Activated naive CD4-positive, alpha-beta T cell treated with anti-CD3 and anti-CD28 coated beads, Interleukin-2, amount 50 U/mL, for 72 hours (primary cell): ENCODE measurements at regions not wholly inside any gene's neighbourhood (a gene's known extent, or its start where the extent isn't known, plus 50 kb on each side); places are given as distances from the start of the nearest gene placed in this dataset.
"Not testable (repeated sequence)": the region's sequence is repeated elsewhere in the genome, so short reads cannot be mapped to it uniquely, and the experiment has no call there.

Experiments used
- ATAC-seq, 2 donors: fragments of 150-1000 bp; cut with Tn5 transposase; 2 replicates each; pipeline ENCODE4 v1.10.0; 2021; ENCODE audit warnings: mild to moderate bottlenecking in 2 of 2, moderate library complexity in 2 of 2
- DNase-seq, 2 donors: peaks; one replicate each; pipeline ENCODE4 v3.0.0; 2021 to 2022; ENCODE audit warnings: low spot score in 2 of 2
- H3K27ac Mint-ChIP-seq, 2 donors: one replicate each; pipeline ENCODE4 v1.8.0; 2022; ENCODE audit warnings: mild to moderate bottlenecking in 2 of 2, mixed read lengths in 2 of 2
- H3K36me3 Mint-ChIP-seq, 2 donors: one replicate each; pipeline ENCODE4 v1.8.0; 2022; ENCODE audit warnings: mixed read lengths in 2 of 2
- H3K9me3 Mint-ChIP-seq, 2 donors: one replicate each; pipeline ENCODE4 v1.8.0; 2022; ENCODE audit warnings: mixed read lengths in 2 of 2

DNA sequence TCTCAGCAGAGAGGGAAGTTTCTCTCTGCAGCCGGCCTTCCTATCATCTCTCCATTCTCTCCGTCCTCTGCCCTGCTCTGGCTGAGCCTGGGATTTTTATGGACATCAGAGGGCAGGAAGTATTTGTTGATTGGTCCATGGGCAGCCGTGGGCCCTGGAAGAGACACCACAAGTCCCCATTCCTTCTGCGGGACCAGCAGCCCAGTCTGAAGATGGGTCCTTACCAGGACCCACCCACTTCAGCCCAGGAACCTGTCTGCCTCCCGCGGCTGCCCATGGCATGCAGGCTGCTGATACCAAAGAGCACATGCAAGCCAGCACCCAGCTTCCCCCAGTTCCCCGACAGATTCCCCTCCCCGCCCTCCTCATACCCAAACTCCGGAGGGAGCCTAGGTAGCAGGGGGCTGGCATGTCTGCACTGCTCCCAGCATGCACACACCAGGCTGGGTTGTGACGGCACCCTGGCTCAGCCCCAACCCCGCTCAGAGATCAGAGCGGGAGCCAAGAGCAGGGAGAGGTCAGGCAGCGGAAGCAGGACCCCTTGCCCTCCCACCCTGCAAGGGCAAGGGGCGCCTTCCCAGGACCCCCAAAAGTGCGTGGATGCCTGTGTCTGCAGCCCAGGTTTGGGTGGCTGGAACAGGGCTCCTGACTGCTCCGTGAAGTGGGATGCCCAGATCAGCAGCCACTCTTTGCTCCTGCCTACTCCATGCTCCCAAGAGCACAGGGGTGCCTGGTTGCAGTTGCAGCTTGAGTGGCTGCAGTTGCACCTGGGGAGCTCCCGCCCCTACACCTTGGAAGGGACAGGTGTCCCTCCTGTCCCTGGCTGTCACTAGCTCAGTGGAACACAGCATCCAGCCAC lies 538.6 kb upstream of the POT1 start:
- no peak for ATAC-seq
- DNase-seq = no peak
- no peaks in the 10 kb centered on the region for H3K36me3 Mint-ChIP-seq
- H3K27ac Mint-ChIP-seq = no peak overlapping the region
- peaks cover 5 to 14% of the 10 kb centered on the region in 2 donors for H3K9me3 Mint-ChIP-seq

DNA sequence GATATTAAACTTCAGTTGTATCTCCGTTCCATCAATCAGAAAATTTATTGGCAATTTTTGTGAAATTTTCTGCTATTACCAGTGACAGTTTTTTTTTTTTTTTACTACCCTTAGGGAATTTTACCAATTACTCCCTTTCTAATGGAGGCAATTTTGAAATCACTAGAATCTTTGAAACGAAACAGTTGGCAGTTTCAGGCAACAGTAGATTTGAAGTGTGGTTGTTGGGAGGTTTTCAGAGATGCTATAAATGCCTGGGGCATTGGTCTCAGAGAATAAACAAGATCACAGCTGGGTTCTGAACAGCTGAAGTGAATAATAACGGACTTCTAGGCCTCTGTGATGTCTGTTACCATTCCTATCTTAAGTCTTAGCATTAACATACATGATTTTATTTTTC lies 535.9 kb upstream of the POT1 start:
- no peak for ATAC-seq
- Mint-ChIP-seq H3K9me3 (peaks cover 9 to 13% of the 10 kb centered on the region in 2 donors), H3K27ac (no peak overlapping the region), H3K36me3 (no peaks in the 10 kb centered on the region)
- DNase-seq = no peak

DNA sequence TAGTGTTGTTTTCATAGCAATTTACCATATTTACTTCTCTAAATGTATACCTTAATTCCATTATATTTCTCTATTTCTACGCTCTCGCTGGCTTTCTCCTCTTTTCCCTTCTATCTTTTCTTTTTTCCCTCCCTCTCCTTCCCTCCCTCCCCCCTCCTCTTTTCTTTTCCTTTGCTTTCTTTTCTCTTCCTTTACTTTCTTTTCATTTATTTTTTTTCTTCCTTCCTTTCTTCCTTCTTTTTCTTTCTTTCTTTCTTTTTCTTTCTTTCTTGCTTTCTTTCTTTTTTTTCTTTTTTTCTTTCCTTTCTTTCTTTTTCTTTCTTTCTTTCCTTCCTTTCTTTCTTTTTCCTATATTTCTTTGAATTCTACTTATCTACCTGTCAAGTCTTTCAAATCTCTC lies 533.0 kb upstream of the POT1 start:
- H3K36me3 Mint-ChIP-seq = peaks cover 5 to 6% of the 10 kb centered on the region in 2 donors
- H3K9me3 Mint-ChIP-seq = peaks cover 11 to 18% of the 10 kb centered on the region in 2 donors
- no peak overlapping the region for H3K27ac Mint-ChIP-seq
- ATAC-seq (no peak), DNase-seq (no peak)

DNA sequence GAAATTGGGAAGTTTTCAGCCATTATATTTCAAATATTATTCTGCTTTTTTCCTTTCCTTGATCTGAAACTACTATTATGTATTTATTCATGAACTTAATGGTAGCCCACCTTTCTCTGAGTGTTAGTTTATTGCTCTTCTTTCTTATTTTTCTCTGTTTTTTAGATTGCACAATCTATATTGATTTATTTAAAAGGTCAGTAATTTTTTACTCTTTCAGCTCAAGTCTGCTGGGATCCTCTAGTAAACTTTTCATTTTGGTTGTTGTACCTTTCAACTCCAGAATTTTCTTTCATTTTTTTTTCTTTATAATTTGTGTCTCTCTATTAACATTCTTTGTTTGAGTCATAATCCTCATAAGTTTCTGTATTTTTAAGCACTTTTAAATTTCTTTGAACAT lies 529.4 kb upstream of the POT1 start:
- no peak for DNase-seq
- Mint-ChIP-seq H3K36me3 (peaks cover 6 to 12% of the 10 kb centered on the region in 2 donors), H3K27ac (no peak overlapping the region), H3K9me3 (peaks cover 26 to 27% of the 10 kb centered on the region in 2 donors)
- no peak for ATAC-seq

DNA sequence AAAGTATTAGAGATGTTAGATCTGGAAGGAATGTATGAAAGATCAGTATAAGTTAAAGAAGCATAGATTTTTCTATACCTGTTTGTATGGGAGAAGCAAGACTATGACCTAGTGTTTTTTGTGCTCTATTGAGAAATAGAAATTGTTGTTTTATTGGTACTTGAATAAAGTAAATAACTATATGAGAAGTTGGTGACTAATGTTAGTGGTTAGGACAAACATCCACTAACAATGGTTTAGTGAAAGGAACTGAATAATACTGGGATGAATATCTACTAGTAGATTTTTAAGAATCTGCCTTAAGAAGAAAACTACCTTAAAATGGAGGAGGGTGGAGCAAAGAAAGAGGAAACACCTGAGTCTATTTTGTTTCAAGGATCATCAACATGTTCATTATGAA lies 521.1 kb upstream of the POT1 start:
- DNase-seq (no peak), ATAC-seq (no peak)
- Mint-ChIP-seq H3K9me3 (peaks cover 10 to 12% of the 10 kb centered on the region in 2 donors), H3K36me3 (no peaks in the 10 kb centered on the region), H3K27ac (no peak overlapping the region)

GRCh38 chr7:125445836-125446235 lies 516.2 kb upstream of the POT1 start:
- Mint-ChIP-seq H3K27ac (no peak overlapping the region), H3K9me3 (peaks cover 5 to 10% of the 10 kb centered on the region in 2 donors), H3K36me3 (no peaks in the 10 kb centered on the region)
- DNase-seq = no peak
- ATAC-seq = no peak

DNA sequence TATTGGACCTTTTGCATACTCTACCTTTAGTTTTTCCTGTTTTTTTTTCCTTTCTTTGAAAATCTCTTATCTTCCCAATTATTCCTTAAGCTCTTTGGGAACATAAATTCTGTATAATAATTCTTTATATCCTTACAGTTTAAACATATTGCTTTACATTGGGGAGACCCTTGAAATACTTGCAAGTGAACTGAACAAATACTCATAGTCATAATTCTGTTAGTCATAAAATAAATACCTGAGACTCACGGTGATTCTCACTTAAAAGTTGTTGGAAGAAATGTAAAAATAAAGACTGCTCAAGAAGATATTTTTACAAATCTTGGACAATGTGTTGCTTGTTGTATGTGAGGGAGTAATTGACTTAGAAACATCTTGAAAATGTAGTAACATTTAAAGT lies 515.2 kb upstream of the POT1 start:
- DNase-seq (no peak), ATAC-seq (no peak)
- Mint-ChIP-seq H3K27ac (no peak overlapping the region), H3K9me3 (peaks cover 5 to 10% of the 10 kb centered on the region in 2 donors), H3K36me3 (no peaks in the 10 kb centered on the region)

- H3K9me3 Mint-ChIP-seq = peaks cover 0 to 5% of the 10 kb centered on the region in 2 donors
- H3K36me3 Mint-ChIP-seq = no peaks in the 10 kb centered on the region
- no peak for DNase-seq
- H3K27ac Mint-ChIP-seq = no peak overlapping the region
- no peak for ATAC-seq
Measured at GRCh38 chr7:125436220-125436619, 506.6 kb upstream of the POT1 start.

DNA sequence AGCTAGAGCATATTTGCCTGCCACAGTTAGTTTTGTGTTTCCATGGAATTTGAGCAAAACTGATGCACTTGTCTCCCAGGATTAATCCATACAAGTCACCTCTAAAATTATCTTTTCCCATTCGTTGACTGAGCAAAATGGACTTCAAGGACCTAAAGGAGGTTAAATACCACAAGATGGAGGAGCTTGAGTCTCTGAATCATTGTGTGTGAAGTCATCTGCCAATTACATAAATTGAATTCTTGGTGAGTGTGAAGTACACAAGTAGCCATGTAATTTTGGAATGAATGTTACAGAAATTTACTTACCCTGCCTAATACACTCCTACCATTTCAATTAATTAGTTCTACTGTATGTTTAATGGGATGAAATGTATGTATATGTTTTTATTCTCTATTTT lies 501.7 kb upstream of the POT1 start:
- DNase-seq (no peak), ATAC-seq (no peak)
- Mint-ChIP-seq H3K27ac (no peak overlapping the region), H3K9me3 (peaks cover 5 to 10% of the 10 kb centered on the region in 2 donors), H3K36me3 (no peaks in the 10 kb centered on the region)

- H3K27ac Mint-ChIP-seq = no peak overlapping the region
- peaks cover 5 to 10% of the 10 kb centered on the region in 2 donors for H3K9me3 Mint-ChIP-seq
- H3K36me3 Mint-ChIP-seq = no peaks in the 10 kb centered on the region
- ATAC-seq = no peak
- no peak for DNase-seq
Measured at GRCh38 chr7:125430013-125430412, 500.4 kb upstream of the POT1 start.

DNA sequence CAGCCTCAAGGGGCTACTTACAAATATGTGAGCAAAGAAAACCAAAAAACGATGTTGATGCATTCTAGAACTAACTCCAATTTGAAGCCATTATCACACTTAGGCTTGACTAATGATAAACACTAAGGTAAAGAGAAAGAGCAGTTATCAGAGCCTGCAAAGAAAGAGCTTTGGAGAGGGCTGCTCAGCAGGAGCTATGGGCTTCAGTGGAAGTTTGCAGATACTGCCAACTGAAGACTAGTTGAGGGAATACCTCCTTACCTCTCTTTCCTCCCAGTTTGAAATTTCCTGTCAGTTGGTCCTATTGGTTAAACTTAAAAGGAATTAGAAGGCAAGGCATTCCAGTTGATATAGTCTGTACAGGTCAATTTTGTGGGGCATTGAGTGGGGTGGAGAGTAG lies 498.1 kb upstream of the POT1 start:
- Mint-ChIP-seq H3K27ac (no peak overlapping the region), H3K36me3 (no peaks in the 10 kb centered on the region), H3K9me3 (peaks cover 2 to 10% of the 10 kb centered on the region in 2 donors)
- DNase-seq (no peak), ATAC-seq (no peak)

- no peak for ATAC-seq
- Mint-ChIP-seq H3K27ac (no peak overlapping the region), H3K36me3 (no peaks in the 10 kb centered on the region), H3K9me3 (peaks cover 0 to 14% of the 10 kb centered on the region in 2 donors)
- DNase-seq = no peak
Measured at GRCh38 chr7:125425506-125425905, 495.9 kb upstream of the POT1 start.

GRCh38 chr7:125424721-125425120 lies 495.1 kb upstream of the POT1 start:
- H3K36me3 Mint-ChIP-seq = no peaks in the 10 kb centered on the region
- H3K27ac Mint-ChIP-seq = no peak overlapping the region
- H3K9me3 Mint-ChIP-seq = peaks cover 5 to 19% of the 10 kb centered on the region in 2 donors
- ATAC-seq (no peak), DNase-seq (no peak)

DNA sequence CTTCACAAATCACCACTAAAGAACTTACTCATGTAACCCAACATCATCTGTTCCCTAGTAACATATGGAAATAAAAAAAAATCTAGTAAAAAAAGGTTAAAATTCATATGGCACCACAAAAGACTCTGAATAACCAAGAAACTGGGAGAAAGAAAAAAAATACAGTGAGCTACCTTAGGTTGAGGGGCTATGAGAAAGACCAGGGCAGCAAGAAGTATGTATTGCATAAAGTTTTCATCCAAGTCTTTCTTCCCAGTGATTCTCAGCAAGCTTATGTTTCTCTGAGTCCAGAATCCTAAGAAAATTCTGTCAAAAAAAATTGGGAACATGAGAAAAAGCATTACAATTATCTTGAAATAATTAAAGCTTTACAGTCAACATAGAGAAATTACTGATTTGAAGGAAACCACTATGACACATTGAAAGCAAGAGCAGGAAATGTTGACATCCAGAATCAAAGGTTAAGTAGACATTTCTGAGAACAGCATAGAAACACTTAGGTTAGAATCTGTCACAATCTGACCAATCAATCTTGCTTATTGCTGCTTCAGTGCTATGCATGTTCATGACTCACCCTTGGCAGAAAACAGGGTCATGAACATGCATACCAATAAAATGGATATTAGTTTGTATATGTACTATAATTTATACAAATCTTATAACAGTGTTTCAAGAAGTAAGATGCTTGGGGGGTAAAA lies 494.0 kb upstream of the POT1 start:
- no peak for DNase-seq

GRCh38 chr7:125421407-125421806 lies 491.8 kb upstream of the POT1 start:
- H3K9me3 Mint-ChIP-seq = peaks cover 13% of the 10 kb centered on the region in 2 donors
- not testable (repeated sequence) for ATAC-seq, H3K27ac Mint-ChIP-seq, DNase-seq, H3K36me3 Mint-ChIP-seq

More for the DNA sequence above, 494.0 kb upstream of the POT1 start:
- Mint-ChIP-seq H3K27ac (no peak overlapping the region), H3K9me3 (peaks cover 5 to 22% of the 10 kb centered on the region in 2 donors), H3K36me3 (no peaks in the 10 kb centered on the region)
- ATAC-seq = peak; percentile 41 to 98

DNA sequence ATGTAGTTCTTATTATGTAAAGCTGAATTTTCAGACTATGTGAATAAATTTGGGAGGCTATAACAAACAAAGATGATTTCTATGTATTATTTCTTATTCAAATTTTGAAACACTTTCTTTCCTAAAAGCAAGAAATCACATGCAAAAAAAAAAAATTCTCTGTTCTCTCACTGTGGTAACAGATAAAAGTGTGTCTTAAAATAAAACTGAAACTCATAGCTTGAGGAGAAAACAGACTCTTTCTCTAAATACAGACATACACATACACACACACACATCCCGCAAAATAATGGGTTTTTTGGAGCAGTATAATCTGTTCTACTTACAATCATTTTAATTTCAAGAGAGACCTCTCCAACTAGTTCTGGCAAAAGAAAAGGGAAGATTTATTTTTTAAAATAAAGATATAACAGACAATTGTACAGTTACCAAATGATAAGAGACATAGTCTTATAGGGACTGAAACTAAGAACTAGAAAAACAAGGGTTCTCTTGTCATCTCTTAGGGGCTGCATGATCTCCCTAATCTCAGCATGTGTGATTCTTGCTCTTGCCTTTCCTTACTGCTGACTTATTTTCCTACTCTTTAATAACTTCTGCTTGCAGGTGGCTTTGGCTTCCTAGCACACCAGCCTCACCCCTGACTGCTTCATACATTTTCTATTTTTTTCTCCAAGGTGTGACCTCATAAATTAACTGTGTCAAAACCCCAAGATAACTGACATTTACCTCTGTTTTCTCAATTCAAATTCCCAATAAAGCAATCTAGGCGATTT lies 483.5 kb upstream of the POT1 start:
- DNase-seq (no peak), ATAC-seq (no peak)
- Mint-ChIP-seq H3K27ac (no peak overlapping the region), H3K9me3 (peaks cover 0 to 15% of the 10 kb centered on the region in 2 donors), H3K36me3 (no peaks in the 10 kb centered on the region)

GRCh38 chr7:125409921-125410320 lies 480.3 kb upstream of the POT1 start:
- DNase-seq (no peak), ATAC-seq (no peak)
- H3K27ac Mint-ChIP-seq = no peak overlapping the region
- H3K36me3 Mint-ChIP-seq = no peaks in the 10 kb centered on the region
- peaks cover 6 to 14% of the 10 kb centered on the region in 2 donors for H3K9me3 Mint-ChIP-seq
